Vagina (tissue), 2 donors: ENCODE measurements at regions not wholly inside any gene's neighbourhood (a gene's known extent, or its start where the extent isn't known, plus 50 kb on each side); places are given as distances from the start of the nearest gene placed in this dataset.

Source experiments
- DNase-seq, 2 donors: peaks; one replicate each; pipeline ENCODE4 v3.0.0-alpha.2; 2017; ENCODE audit errors: extremely low spot score in 2 of 2
- H3K27ac ChIP-seq: fragments of 200-600 bp; sonication (generic); one replicate; pipeline ENCODE4 v1.5.1; 2019
- H3K27me3 ChIP-seq: fragments of 200-600 bp; sonication (generic); one replicate; pipeline ENCODE4 v1.5.1; 2019
- H3K36me3 ChIP-seq, 2 donors: fragments of 200-600 bp; sonication (generic); one replicate each; pipeline ENCODE4 v1.5.1; 2017 to 2019
- H3K4me1 ChIP-seq: fragments of 200-600 bp; sonication (generic); one replicate; pipeline ENCODE4 v1.5.1; 2019
- H3K4me3 ChIP-seq, 2 donors: fragments of 200-600 bp; sonication (generic); 1 replicate in 1 of 2; 2 replicates in 1 of 2; pipeline ENCODE4 v1.5.1; 2016 to 2019
- H3K9me3 ChIP-seq: fragments of 200-600 bp; sonication (generic); one replicate; pipeline ENCODE4 v1.5.1; 2019
- POLR2A ChIP-seq, 2 donors: fragments of 450-650 bp; IDR thresholded peaks; one replicate each; pipeline ENCODE4 v1.6.1; 2017; ENCODE audit warnings: antibody characterized with exemption in 2 of 2, mild to moderate bottlenecking in 2 of 2, moderate library complexity in 2 of 2
- POLR2AphosphoS5 ChIP-seq, 2 donors: sonication (generic); formaldehyde crosslinking; IDR thresholded peaks; one replicate each; pipeline ENCODE4 v1.9.0; 2017; ENCODE audit warnings: antibody characterized with exemption in 2 of 2, mild to moderate bottlenecking in 2 of 2, low read depth in 1 of 2; ENCODE audit not compliant: insufficient read depth in 1 of 2
- intact Hi-C: fragments of 100-400 bp; cut with DNase I; formaldehyde crosslinking; loops from one replicate; pipeline ENCODE4 v1.15.1; 2023
- TF ChIP-seq, protein P1 (sequence below), 3 experiments: fragments of 450-650 bp in 2 of 3; fragments of 200-600 bp in 1 of 3; sonication (generic) in 1 of 3; IDR thresholded peaks; one replicate each; pipeline ENCODE4 v1.5.1; 2017 to 2019; ENCODE audit warnings: antibody characterized with exemption in 3 of 3, mild to moderate bottlenecking in 2 of 3, moderate library complexity in 2 of 3

- Histone ChIP-seq H3K36me3 (no peaks in the 10 kb centered on the region), H3K27ac (no peak overlapping the region), H3K9me3 (no peaks in the 10 kb centered on the region), H3K27me3 (no peaks in the 10 kb centered on the region), H3K4me3 (no peak overlapping the region), H3K4me1 (no peaks in the 10 kb centered on the region)
- no peak for TF ChIP-seq POLR2AphosphoS5 (IDR thresholded peaks at IDR 0.05; ENCODE audit: insufficient read depth in 1 of 2, low read depth in 1 of 2)
- TF ChIP-seq, protein P1, sequence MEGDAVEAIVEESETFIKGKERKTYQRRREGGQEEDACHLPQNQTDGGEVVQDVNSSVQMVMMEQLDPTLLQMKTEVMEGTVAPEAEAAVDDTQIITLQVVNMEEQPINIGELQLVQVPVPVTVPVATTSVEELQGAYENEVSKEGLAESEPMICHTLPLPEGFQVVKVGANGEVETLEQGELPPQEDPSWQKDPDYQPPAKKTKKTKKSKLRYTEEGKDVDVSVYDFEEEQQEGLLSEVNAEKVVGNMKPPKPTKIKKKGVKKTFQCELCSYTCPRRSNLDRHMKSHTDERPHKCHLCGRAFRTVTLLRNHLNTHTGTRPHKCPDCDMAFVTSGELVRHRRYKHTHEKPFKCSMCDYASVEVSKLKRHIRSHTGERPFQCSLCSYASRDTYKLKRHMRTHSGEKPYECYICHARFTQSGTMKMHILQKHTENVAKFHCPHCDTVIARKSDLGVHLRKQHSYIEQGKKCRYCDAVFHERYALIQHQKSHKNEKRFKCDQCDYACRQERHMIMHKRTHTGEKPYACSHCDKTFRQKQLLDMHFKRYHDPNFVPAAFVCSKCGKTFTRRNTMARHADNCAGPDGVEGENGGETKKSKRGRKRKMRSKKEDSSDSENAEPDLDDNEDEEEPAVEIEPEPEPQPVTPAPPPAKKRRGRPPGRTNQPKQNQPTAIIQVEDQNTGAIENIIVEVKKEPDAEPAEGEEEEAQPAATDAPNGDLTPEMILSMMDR (IDR thresholded peaks at IDR 0.05): no peak
- no peak for TF ChIP-seq POLR2A (IDR thresholded peaks at IDR 0.05)
- no peak for DNase-seq
- intact Hi-C loops: no loop called here
These were observed 233.3 kb downstream of the SETD4 start for GRCh38 chr21:35827004-35827403.

DNA sequence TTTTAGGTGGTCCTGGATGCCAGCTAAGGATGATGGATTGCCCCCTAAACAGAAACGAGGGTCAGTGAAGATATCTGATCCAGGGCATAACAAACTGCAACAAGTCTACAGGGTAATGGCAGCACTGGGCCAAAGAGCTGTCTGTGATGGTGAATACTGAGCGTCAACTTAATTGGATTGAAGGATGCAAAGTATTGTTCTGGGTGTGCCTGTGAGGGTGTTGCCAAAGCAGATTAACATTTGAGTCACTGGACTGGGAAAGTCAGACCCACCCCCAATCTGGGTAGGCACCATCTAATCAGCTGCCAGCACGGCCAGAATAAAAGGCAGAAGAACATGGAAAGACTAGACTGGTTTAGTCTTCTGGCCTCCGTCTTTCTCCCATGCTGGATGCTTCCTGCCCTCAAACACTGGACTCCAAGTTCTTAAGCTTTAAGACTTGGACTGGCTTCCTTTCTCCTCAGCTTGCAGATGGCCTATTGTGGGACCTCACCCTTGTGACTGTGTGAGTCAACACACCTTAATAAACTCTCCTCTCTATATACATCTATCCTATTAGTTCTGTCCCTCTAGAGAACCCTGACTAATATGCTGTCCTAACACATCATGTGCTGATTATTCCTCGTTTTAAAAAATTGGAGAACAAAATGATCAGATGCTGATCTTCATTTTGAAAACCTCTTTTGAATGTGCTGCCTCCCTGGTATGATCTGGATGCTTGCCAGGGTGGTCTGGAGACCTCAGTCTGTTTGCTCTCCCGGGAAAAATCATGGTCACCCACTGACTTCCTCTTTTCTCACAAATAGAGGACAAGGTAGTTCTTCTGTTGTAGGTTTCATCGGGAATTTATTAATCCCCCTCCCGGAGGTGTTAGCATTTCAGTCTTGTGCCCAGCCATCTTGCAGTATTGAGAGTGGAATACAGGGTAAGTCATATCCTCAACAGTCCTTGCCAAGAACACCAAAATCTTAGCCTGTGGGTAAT, 234.7 kb downstream of the SETD4 start:
- Histone ChIP-seq H3K4me3 (no peak overlapping the region), H3K36me3 (no peaks in the 10 kb centered on the region), H3K4me1 (no peaks in the 10 kb centered on the region), H3K27me3 (no peaks in the 10 kb centered on the region), H3K27ac (no peak overlapping the region), H3K9me3 (no peaks in the 10 kb centered on the region)
- TF ChIP-seq, protein P1 (IDR thresholded peaks at IDR 0.05): no peak
- TF ChIP-seq POLR2AphosphoS5 (IDR thresholded peaks at IDR 0.05; ENCODE audit: insufficient read depth in 1 of 2, low read depth in 1 of 2): no peak
- no peak for TF ChIP-seq POLR2A (IDR thresholded peaks at IDR 0.05)
- intact Hi-C loops: no loop called here
- DNase-seq: no peak

DNA sequence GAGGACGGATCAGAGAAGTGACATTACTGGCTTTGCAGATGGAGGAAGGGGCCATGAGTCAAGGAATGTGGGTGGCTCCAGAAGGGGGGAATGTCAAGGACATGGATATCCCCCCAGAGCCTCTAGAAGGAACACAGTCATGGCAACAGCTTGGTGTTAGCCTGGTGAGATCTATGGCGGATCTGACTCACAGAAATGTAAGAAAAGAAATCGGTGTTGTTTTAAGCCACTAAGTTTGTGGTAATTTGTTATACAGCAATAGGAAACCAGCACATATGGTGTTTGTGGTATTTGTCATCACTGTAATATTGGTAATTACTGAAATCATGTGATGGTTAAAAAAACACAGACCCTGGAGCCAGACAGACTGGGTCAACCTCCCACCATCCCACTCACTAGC, 236.2 kb downstream of the SETD4 start:
- intact Hi-C loops: no loop called here
- Histone ChIP-seq H3K36me3 (no peaks in the 10 kb centered on the region), H3K4me3 (no peak overlapping the region), H3K27ac (no peak overlapping the region), H3K9me3 (no peaks in the 10 kb centered on the region), H3K4me1 (no peaks in the 10 kb centered on the region), H3K27me3 (no peaks in the 10 kb centered on the region)
- no peak for TF ChIP-seq POLR2A (IDR thresholded peaks at IDR 0.05)
- TF ChIP-seq, protein P1 (IDR thresholded peaks at IDR 0.05): no peak
- TF ChIP-seq POLR2AphosphoS5 (IDR thresholded peaks at IDR 0.05; ENCODE audit: insufficient read depth in 1 of 2, low read depth in 1 of 2): no peak
- no peak for DNase-seq

DNA sequence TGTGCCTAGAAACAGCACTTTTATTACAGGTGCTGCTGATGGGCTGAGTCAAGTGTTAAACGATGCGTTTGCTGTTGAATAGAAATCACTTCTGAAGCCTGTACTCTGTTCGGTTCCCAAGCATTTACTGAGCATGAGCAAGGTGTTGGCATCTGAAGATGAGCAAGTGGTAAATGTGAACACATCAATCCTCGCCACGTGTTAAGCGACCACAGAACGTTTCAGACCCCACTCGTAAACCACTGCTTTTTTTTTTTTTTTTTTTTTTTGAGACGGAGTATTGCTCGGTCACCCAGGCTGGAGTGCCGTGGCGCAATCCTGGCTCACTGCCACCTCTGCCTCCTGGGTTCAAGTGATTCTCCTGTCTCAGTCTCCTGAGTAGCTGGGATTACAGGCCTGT, 241.2 kb downstream of the SETD4 start:
- TF ChIP-seq, protein P1 (IDR thresholded peaks at IDR 0.05): no peak
- TF ChIP-seq POLR2A (IDR thresholded peaks at IDR 0.05) (no peak), POLR2AphosphoS5 (IDR thresholded peaks at IDR 0.05; ENCODE audit: insufficient read depth in 1 of 2, low read depth in 1 of 2) (no peak)
- Histone ChIP-seq H3K27ac (no peak overlapping the region), H3K4me3 (no peak overlapping the region), H3K4me1 (no peaks in the 10 kb centered on the region), H3K27me3 (no peaks in the 10 kb centered on the region), H3K9me3 (no peaks in the 10 kb centered on the region), H3K36me3 (no peaks in the 10 kb centered on the region)
- intact Hi-C loops: no loop called here
- DNase-seq: no peak

DNA sequence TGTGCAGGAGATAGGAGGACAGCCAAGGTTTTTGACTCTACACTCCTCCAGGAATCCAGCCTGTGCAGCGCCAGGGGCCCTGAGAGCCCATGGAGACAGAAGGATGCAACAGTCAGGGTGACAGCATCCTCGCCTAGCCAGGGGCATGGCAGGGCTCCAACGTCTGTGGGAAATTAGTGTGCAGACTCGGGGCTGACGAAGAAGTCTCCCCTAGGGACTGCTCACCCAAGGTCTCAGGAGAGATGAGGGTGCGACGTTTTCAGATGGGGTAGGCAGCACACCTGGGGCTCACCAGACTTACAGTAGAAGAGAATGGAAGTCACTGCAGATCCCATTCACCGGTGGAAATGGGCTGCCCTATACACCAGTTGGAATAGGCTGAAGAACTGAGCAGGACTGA, 241.7 kb downstream of the SETD4 start:
- H3K9me3 ChIP-seq: no peaks in the 10 kb centered on the region
- no peak overlapping the region for H3K27ac ChIP-seq
- DNase-seq: no peak
- H3K4me1 ChIP-seq: no peaks in the 10 kb centered on the region
- no peaks in the 10 kb centered on the region for H3K27me3 ChIP-seq
- intact Hi-C loops: no loop called here
- H3K4me3 ChIP-seq: no peak overlapping the region
- no peak for TF ChIP-seq POLR2A (IDR thresholded peaks at IDR 0.05)
- TF ChIP-seq POLR2AphosphoS5 (IDR thresholded peaks at IDR 0.05; ENCODE audit: insufficient read depth in 1 of 2, low read depth in 1 of 2): no peak
- TF ChIP-seq, protein P1 (IDR thresholded peaks at IDR 0.05): no peak
- H3K36me3 ChIP-seq: no peaks in the 10 kb centered on the region
